HepG2 (cell line): ENCODE measurements at regions not wholly inside any gene's neighbourhood (a gene's known extent, or its start where the extent isn't known, plus 50 kb on each side); places are given as distances from the start of the nearest gene placed in this dataset.
A peak's percentile ranks its signal among the peaks of the same experiment; 100 is the strongest.

Experiments used
- ATAC-seq: fragments of 200-7000 bp; cut with Tn5 transposase; 3 replicates; pipeline ENCODE4 v1.9.1; 2020; ENCODE audit warnings: mild to moderate bottlenecking, moderate library complexity
- BruUV-seq: library from RNA; stranded (reverse); fragments of 400-500 nt; replicated peaks from 2 replicates; lab custom pipeline; 2021; lab: Mats Ljungman, UMichigan
- CTCF ChIA-PET: fragments of 300-600 bp; formaldehyde crosslinking; extraction: SDS; loops from one replicate; lab custom pipeline; 2021; ENCODE audit warnings: low total read pairs, inconsistent platforms, low intra/inter-chr PET ratio; lab: Yijun Ruan, JAX
- POLR2A ChIA-PET: fragments of 350-600 bp; sonication (Branson Sonifier 250); formaldehyde crosslinking; loops from one replicate; lab custom pipeline; 2020; ENCODE audit warnings: antibody characterized with exemption, inconsistent platforms; lab: Yijun Ruan, JAX
- DNase-seq: peaks from one replicate; pipeline ENCODE4 v3.0.0-alpha.2; 2015; ENCODE audit warnings: low spot score
- FAIRE-seq: peaks from 3 replicates; lab custom pipeline; 2011; peaks lifted over from hg19 to GRCh38; lab: Jason Lieb, UNC
- H2AFZ ChIP-seq: one replicate; pipeline ENCODE4 v1.6.1; 2011; ENCODE audit warnings: low read length, inconsistent platforms
- H3K27ac ChIP-seq: fragments of 300-600 bp; 3 replicates; pipeline ENCODE4 v1.8.0; 2011; ENCODE audit warnings: mixed run types, mild to moderate bottlenecking, mixed read lengths, low read length, inconsistent platforms; ENCODE audit not compliant: insufficient read depth; ENCODE audit errors: extremely low read length
- H3K27me3 ChIP-seq, 2 experiments: fragments of 200-600 bp in 1 of 2; 2 replicates in 1 of 2; 3 replicates in 1 of 2; pipeline versions ENCODE4 v1.6.0 to v1.8.0; 2011; ENCODE audit warnings: low read length in 2 of 2, mild to moderate bottlenecking in 2 of 2, moderate library complexity in 2 of 2, inconsistent platforms in 1 of 2; ENCODE audit not compliant: insufficient read depth in 2 of 2, control insufficient read depth in 1 of 2
- H3K36me3 ChIP-seq, 2 experiments: fragments of 200-600 bp in 1 of 2; replicated peaks in 1 of 2; 2 replicates in 1 of 2; 3 replicates in 1 of 2; pipeline versions ENCODE4 v1.5.1 to v1.8.0; 2011; ENCODE audit warnings: low read length in 2 of 2, inconsistent platforms in 1 of 2; ENCODE audit not compliant: insufficient read depth in 2 of 2, control insufficient read depth in 1 of 2
- H3K4me1 ChIP-seq: 2 replicates; pipeline ENCODE4 v1.5.1; 2012; ENCODE audit warnings: low read length, inconsistent platforms; ENCODE audit not compliant: insufficient read depth
- H3K4me2 ChIP-seq: 2 replicates; pipeline ENCODE4 v1.6.0; 2011; ENCODE audit warnings: low read depth, low read length, inconsistent platforms
- H3K4me3 ChIP-seq, 3 experiments: fragments of 200-600 bp in 1 of 3; sonication (generic), shearing (Covaris generic) in 1 of 3; replicated peaks in 1 of 3; 2 replicates each; pipeline ENCODE4 v1.5.1; 2011 to 2016; ENCODE audit warnings: low read length in 3 of 3, inconsistent platforms in 2 of 3, low read depth in 2 of 3, mild to moderate bottlenecking in 2 of 3, control low read depth in 1 of 3, mixed read lengths in 1 of 3; ENCODE audit not compliant: insufficient read depth in 1 of 3
- H3K79me2 ChIP-seq: one replicate; pipeline ENCODE4 v1.6.1; 2011; ENCODE audit warnings: low read length, inconsistent platforms; ENCODE audit not compliant: insufficient read depth
- H3K9ac ChIP-seq: 2 replicates; pipeline ENCODE4 v1.6.0; 2011; ENCODE audit warnings: mild to moderate bottlenecking, low read depth, low read length, inconsistent platforms; ENCODE audit not compliant: insufficient read depth
- H3K9me3 ChIP-seq: 2 replicates; pipeline ENCODE4 v1.5.1; 2012; ENCODE audit warnings: mild to moderate bottlenecking, low read length
- H4K20me1 ChIP-seq: 2 replicates; pipeline ENCODE4 v1.6.0; 2011; ENCODE audit warnings: inconsistent platforms, mild to moderate bottlenecking, low read length, moderate library complexity; ENCODE audit not compliant: insufficient read depth
- EHMT2 ChIP-seq: fragments of 200-600 bp; sonication (generic); IDR thresholded peaks from 2 replicates; pipeline ENCODE4 v1.7.0; 2017; ENCODE audit warnings: antibody characterized with exemption, low read depth, low read length, borderline replicate concordance
- ESRRA ChIP-seq: sonication (generic); formaldehyde crosslinking; IDR thresholded peaks from 2 replicates; pipeline ENCODE4 v1.5.1; 2020; ENCODE audit warnings: mild to moderate bottlenecking, low read depth, missing genetic modification reagents
- PATZ1 ChIP-seq: sonication (generic); formaldehyde crosslinking; IDR thresholded peaks from 2 replicates; pipeline ENCODE4 v1.4.0; 2020; ENCODE audit warnings: missing genetic modification reagents
- SAP130 ChIP-seq: IDR thresholded peaks from 2 replicates; pipeline ENCODE4 v1.6.1; 2016; ENCODE audit warnings: low read depth
- SOX5 ChIP-seq: IDR thresholded peaks from 2 replicates; pipeline ENCODE4 v1.6.1; 2016; ENCODE audit warnings: borderline replicate concordance
- TEAD3 ChIP-seq: optimal IDR thresholded peaks from 2 replicates; pipeline ENCODE3; 2016; ENCODE audit warnings: borderline replicate concordance
- TFDP2 ChIP-seq: sonication (generic); formaldehyde crosslinking; IDR thresholded peaks from 2 replicates; pipeline ENCODE4 v1.4.0; 2020; ENCODE audit warnings: missing genetic modification reagents
- TP53 ChIP-seq: sonication (generic); formaldehyde crosslinking; conservative IDR thresholded peaks from 2 replicates; pipeline ENCODE4 v1.4.0; 2020; ENCODE audit warnings: missing genetic modification reagents
- ZBTB8A ChIP-seq: sonication (generic); formaldehyde crosslinking; IDR thresholded peaks from 2 replicates; pipeline ENCODE4 v1.4.0; 2020; ENCODE audit warnings: mild to moderate bottlenecking, low read depth, missing genetic modification reagents, borderline replicate concordance
- ZNF24 ChIP-seq: fragments of 450-650 bp; IDR thresholded peaks from 2 replicates; pipeline ENCODE4 v1.6.1; 2017; ENCODE audit warnings: antibody characterized with exemption, mild to moderate bottlenecking
- ZNF569 ChIP-seq: sonication (generic); formaldehyde crosslinking; IDR thresholded peaks from 2 replicates; pipeline ENCODE4 v1.5.0; 2020; ENCODE audit warnings: mild to moderate bottlenecking, missing genetic modification reagents, moderate library complexity, borderline replicate concordance
- in situ Hi-C: cut with HindIII; loops from 2 replicates; pipeline ENCODE4 v1.10.0; 2017; ENCODE audit warnings: low pct_unique_long_range_greater_than_20kb; ENCODE audit not compliant: extremely low pct_ligation_motif_present
- intact Hi-C: fragments of 100-400 bp; cut with micrococcal nuclease; formaldehyde crosslinking; loops from one replicate; pipeline ENCODE4 v1.10.0; 2022; ENCODE audit not compliant: unreplicated experiment
- TF ChIP-seq, protein P1 (sequence below): sonication (generic); formaldehyde crosslinking; conservative IDR thresholded peaks from 2 replicates; pipeline ENCODE4 v1.4.0; 2020; ENCODE audit warnings: mild to moderate bottlenecking, missing genetic modification reagents, moderate library complexity
- TF ChIP-seq, protein P2 (sequence below): sonication (generic); formaldehyde crosslinking; IDR thresholded peaks from 2 replicates; pipeline ENCODE4 v1.5.1; 2020; ENCODE audit warnings: missing genetic modification reagents, mild to moderate bottlenecking, borderline replicate concordance
- TF ChIP-seq, protein P3 (sequence below): sonication (generic); formaldehyde crosslinking; IDR thresholded peaks from 2 replicates; pipeline ENCODE4 v1.5.1; 2020; ENCODE audit warnings: missing genetic modification reagents, mild to moderate bottlenecking, borderline replicate concordance

DNA sequence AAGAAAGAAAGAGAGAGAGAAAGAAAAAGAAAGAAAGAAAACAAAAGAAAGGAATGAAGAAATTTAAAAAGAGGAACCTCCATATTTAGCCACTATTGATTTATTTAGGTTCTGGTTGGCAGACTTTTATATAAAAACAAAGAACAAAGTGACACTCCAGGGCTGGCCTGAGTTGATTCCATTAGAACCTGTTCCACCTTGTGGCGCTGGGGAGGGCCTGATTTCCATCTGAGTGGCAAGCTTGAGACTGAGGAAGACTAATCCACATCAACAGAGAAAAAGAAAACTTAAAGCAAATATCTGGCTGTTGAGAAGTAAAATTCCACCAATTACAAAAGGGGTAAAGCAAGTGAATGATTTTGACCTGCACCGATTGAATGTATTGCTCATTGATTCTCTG lies 345.3 kb downstream of the EN1 start (continued):
- TF ChIP-seq, protein P1, sequence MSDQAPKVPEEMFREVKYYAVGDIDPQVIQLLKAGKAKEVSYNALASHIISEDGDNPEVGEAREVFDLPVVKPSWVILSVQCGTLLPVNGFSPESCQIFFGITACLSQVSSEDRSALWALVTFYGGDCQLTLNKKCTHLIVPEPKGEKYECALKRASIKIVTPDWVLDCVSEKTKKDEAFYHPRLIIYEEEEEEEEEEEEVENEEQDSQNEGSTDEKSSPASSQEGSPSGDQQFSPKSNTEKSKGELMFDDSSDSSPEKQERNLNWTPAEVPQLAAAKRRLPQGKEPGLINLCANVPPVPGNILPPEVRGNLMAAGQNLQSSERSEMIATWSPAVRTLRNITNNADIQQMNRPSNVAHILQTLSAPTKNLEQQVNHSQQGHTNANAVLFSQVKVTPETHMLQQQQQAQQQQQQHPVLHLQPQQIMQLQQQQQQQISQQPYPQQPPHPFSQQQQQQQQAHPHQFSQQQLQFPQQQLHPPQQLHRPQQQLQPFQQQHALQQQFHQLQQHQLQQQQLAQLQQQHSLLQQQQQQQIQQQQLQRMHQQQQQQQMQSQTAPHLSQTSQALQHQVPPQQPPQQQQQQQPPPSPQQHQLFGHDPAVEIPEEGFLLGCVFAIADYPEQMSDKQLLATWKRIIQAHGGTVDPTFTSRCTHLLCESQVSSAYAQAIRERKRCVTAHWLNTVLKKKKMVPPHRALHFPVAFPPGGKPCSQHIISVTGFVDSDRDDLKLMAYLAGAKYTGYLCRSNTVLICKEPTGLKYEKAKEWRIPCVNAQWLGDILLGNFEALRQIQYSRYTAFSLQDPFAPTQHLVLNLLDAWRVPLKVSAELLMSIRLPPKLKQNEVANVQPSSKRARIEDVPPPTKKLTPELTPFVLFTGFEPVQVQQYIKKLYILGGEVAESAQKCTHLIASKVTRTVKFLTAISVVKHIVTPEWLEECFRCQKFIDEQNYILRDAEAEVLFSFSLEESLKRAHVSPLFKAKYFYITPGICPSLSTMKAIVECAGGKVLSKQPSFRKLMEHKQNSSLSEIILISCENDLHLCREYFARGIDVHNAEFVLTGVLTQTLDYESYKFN (CRISPR knock-in tag) = no peak
- no peak for TF ChIP-seq TFDP2 (CRISPR knock-in tag)
- TF ChIP-seq ESRRA (CRISPR knock-in tag) = no peak
- TF ChIP-seq SAP130 (CRISPR knock-in tag) = no peak

DNA sequence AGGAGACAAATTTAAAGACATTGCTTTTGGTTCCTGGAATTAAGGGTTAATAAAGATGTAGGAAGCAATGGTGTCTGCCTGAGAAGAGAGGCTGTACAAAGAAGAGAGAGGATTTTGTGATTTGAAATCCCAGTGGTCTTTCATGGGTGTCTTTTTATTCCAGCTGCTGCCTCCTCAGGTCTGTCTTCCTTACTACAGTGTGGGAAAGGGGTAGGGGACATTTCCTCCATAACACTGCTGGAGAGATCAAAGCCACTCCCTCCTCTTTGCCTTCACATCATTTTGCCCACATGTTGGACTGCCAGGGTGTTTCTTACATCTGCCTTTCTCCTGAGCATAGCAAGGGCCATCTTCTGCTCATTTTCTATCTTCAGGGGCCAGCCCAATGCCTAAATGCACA lies 348.5 kb downstream of the EN1 start:
- no peaks in the 10 kb centered on the region; a peak in 1 of 5 replicates for H3K27me3 ChIP-seq
- FAIRE-seq = no peak
- H3K36me3 ChIP-seq = no peaks in the 10 kb centered on the region
- H4K20me1 ChIP-seq = no peaks in the 10 kb centered on the region
- in situ Hi-C loops = no loop called here
- no peak overlapping the region for H3K4me3 ChIP-seq
- H3K9ac ChIP-seq = no peak overlapping the region
- no peak overlapping the region for H2AFZ ChIP-seq
- peak; percentile 3 for DNase-seq
- H3K27ac ChIP-seq = no peak overlapping the region
- BruUV-seq = no TSS peak
- CTCF ChIA-PET = no interaction called here
- intact Hi-C loops = no loop called here
- H3K4me2 ChIP-seq = no peak overlapping the region
- no peaks in the 10 kb centered on the region for H3K4me1 ChIP-seq
- POLR2A ChIA-PET = no interaction called here
- ATAC-seq = no peak
- H3K9me3 ChIP-seq = no peaks in the 10 kb centered on the region
- no peaks in the 10 kb centered on the region for H3K79me2 ChIP-seq
- no peak for TF ChIP-seq EHMT2
- no peak for TF ChIP-seq ZBTB8A
- no peak for TF ChIP-seq TEAD3 (CRISPR knock-in tag)
- no peak for TF ChIP-seq ZNF569 (CRISPR knock-in tag)
- no peak for TF ChIP-seq TP53 (CRISPR knock-in tag)
- TF ChIP-seq ZNF24 = no peak
- TF ChIP-seq SOX5 (CRISPR knock-in tag) = no peak
- TF ChIP-seq, protein P2, sequence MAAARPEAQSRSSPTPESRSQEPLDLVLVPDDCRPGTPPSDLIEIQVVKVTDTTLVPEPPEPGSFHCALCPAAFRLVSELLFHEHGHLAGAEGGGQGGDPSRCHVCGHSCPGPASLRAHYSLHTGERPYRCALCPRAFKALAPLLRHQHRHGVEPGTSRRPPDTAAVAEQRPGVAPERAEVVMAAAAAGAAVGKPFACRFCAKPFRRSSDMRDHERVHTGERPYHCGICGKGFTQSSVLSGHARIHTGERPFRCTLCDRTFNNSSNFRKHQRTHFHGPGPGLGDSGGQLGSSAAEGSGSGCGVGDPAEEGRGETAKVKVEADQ (CRISPR knock-in tag) = no peak
- no peak for TF ChIP-seq PATZ1 (CRISPR knock-in tag)
- TF ChIP-seq, protein P3, sequence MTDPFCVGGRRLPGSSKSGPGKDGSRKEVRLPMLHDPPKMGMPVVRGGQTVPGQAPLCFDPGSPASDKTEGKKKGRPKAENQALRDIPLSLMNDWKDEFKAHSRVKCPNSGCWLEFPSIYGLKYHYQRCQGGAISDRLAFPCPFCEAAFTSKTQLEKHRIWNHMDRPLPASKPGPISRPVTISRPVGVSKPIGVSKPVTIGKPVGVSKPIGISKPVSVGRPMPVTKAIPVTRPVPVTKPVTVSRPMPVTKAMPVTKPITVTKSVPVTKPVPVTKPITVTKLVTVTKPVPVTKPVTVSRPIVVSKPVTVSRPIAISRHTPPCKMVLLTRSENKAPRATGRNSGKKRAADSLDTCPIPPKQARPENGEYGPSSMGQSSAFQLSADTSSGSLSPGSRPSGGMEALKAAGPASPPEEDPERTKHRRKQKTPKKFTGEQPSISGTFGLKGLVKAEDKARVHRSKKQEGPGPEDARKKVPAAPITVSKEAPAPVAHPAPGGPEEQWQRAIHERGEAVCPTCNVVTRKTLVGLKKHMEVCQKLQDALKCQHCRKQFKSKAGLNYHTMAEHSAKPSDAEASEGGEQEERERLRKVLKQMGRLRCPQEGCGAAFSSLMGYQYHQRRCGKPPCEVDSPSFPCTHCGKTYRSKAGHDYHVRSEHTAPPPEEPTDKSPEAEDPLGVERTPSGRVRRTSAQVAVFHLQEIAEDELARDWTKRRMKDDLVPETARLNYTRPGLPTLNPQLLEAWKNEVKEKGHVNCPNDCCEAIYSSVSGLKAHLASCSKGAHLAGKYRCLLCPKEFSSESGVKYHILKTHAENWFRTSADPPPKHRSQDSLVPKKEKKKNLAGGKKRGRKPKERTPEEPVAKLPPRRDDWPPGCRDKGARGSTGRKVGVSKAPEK (CRISPR knock-in tag) = no peak
